Epithelial cell of proximal tubule (primary cell): ENCODE measurements at regions not wholly inside any gene's neighbourhood (a gene's known extent, or its start where the extent isn't known, plus 50 kb on each side); places are given as distances from the start of the nearest gene placed in this dataset.

Experiments used
- DNase-seq: peaks from one replicate; pipeline ENCODE4 v3.0.0-alpha.2; 2011; ENCODE audit warnings: low read depth
- H3K4me3 ChIP-seq: 2 replicates; pipeline ENCODE4 v1.5.1; 2011; ENCODE audit warnings: low read depth, mild to moderate bottlenecking, low read length
- CTCF ChIP-seq: conservative IDR thresholded peaks from 2 replicates; pipeline ENCODE4 v1.5.1; 2012; ENCODE audit warnings: low read depth, mild to moderate bottlenecking, low read length

DNA sequence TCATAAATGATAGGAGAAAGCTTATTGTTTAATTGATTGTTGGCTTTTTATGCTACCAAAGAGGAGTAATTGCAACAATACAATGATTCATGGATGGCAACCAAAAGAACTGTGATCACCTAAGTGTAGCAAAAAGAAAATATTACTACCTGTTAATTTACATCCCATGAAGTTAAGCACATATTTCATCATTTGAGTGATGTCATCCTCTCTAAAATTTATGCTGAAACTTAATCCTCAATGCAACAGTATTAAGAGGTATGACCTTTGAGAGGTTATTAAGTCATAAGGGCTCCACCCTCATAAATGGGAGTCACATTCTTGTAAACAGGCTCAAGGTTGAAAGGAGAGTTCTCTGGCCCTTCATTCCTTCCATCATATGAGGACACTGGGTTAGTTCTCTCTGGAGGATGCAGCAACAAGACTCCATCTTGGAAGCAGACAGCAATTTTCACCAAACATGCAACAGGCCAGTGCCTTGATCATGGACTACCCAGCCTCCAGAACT lies 190.6 kb upstream of the GRIK2 start:
- TF ChIP-seq CTCF: no peak
- no peak for DNase-seq
- H3K4me3 ChIP-seq: no peak overlapping the region

GRCh38 chr6:101203664-101204063 lies 189.8 kb upstream of the GRIK2 start:
- DNase-seq: no peak
- TF ChIP-seq CTCF: no peak
- no peak overlapping the region for H3K4me3 ChIP-seq

GRCh38 chr6:101208152-101208551 lies 185.4 kb upstream of the GRIK2 start:
- H3K4me3 ChIP-seq: no peak overlapping the region
- no peak for TF ChIP-seq CTCF
- no peak for DNase-seq

DNA sequence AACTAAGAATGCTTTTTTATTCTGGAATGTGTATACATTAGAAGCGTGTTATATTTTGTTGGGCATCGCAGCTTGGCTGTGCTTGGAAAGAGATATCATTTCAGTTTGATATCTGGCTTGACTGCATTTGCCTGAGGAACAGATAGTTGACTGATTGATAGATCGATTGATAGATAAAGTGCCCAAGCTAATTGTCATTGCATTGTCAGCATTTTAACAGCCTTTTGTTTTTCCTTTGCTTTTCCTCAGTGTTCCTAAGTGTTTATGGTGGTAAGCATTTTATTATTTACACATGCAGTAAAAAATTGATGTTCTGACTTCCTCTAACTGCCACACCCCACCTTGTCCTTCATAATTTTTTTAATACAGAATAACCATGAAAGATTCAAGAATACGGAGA lies 180.9 kb upstream of the GRIK2 start:
- no peak overlapping the region for H3K4me3 ChIP-seq
- no peak for DNase-seq
- TF ChIP-seq CTCF: no peak

DNA sequence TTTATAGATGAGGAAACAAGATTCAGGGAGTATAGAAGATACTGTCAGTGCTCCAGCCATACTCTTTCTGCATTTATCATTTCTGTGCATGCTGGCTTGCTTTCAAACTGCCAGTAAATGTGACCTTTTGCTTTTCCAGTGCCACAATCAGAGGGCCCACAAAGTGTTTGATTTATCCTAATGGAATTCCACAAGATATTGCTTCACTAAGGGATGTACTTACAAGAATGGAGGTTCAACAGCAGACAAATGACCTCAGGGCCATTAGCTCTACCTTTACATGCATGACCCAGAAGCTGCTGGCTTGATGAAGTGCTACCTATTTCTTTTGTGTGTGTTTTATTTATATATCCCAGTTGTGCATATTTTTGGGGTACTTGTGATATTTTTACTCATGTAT lies 171.5 kb upstream of the GRIK2 start:
- no peak for TF ChIP-seq CTCF
- DNase-seq: no peak
- H3K4me3 ChIP-seq: no peak overlapping the region

- no peak for DNase-seq
- no peak for TF ChIP-seq CTCF
These were observed 168.8 kb upstream of the GRIK2 start for GRCh38 chr6:101224751-101225150.

GRCh38 chr6:101226677-101227135 lies 166.8 kb upstream of the GRIK2 start:
- H3K4me3 ChIP-seq: no peak overlapping the region
- no peak for DNase-seq

More at GRCh38 chr6:101224751-101225150, 168.8 kb upstream of the GRIK2 start:
- H3K4me3 ChIP-seq: no peak overlapping the region

More at GRCh38 chr6:101226677-101227135, 166.8 kb upstream of the GRIK2 start:
- TF ChIP-seq CTCF: peak; percentile 18
